Pancreas (tissue), 10 donors: ENCODE measurements at regions not wholly inside any gene's neighbourhood (a gene's known extent, or its start where the extent isn't known, plus 50 kb on each side); places are given as distances from the start of the nearest gene placed in this dataset.

Experiments
- ATAC-seq, 4 donors: fragments of 200-7000 bp; cut with Tn5 transposase; one replicate each; pipeline versions ENCODE4 v1.8.0 to v1.9.1; 2020; ENCODE audit warnings: mild to moderate bottlenecking in 4 of 4, moderate library complexity in 4 of 4
- DNase-seq, 6 donors: peaks; one replicate each; pipeline ENCODE4 v3.0.0-alpha.2; 2020
- FAIRE-seq: peaks from 2 replicates; lab custom pipeline; 2012; peaks lifted over from hg19 to GRCh38; lab: Jason Lieb, UNC
- H3K27ac ChIP-seq, 4 donors: fragments of 200-600 bp; sonication (generic); 1 replicate in 3 of 4; 2 replicates in 1 of 4; pipeline versions ENCODE4 v1.5.0 to v1.8.0; 2020
- H3K27me3 ChIP-seq, 4 donors: fragments of 200-600 bp; one replicate each; pipeline ENCODE4 v1.8.0; 2021
- H3K36me3 ChIP-seq, 3 donors: fragments of 200-600 bp; sonication (generic) in 1 of 3; one replicate each; pipeline versions ENCODE4 v1.5.0 to v1.8.0; 2020 to 2021
- H3K4me1 ChIP-seq, 3 donors: fragments of 200-600 bp; one replicate each; pipeline ENCODE4 v1.8.0; 2021
- H3K4me3 ChIP-seq, 4 donors: fragments of 200-600 bp; sonication (generic) in 2 of 4; one replicate each; pipeline versions ENCODE4 v1.5.0 to v1.8.0; 2020 to 2021
- H3K9me3 ChIP-seq, 4 donors: fragments of 200-600 bp; one replicate each; pipeline ENCODE4 v1.8.0; 2021
- WGBS, 2 donors: extraction: QIAGEN DNeasy Blood & Tissue Kit; methylation state at CpG; one replicate each; pipeline ENCODE4 v1.1.7; 2013; 5-methylcytosine and 5-hydroxymethylcytosine counted together
- intact Hi-C, 3 donors: fragments of 100-400 bp; cut with DNase I; formaldehyde crosslinking; loops; one replicate each; pipeline versions ENCODE4 v1.11.1 to v1.14.2; 2022
- TF ChIP-seq, protein P1 (sequence below), 4 donors: fragments of 200-600 bp; sonication (generic) in 3 of 4; IDR thresholded peaks; one replicate each; pipeline versions ENCODE4 v1.5.0 to v1.8.0; 2021; ENCODE audit warnings: antibody characterized with exemption in 4 of 4
- donor health status: healthy with polysubstance abuse.
- donor health status: DM: no; HTN: no; CAD: no; lungs with moderate emphysema.
- donor health status: DM: no; HTN: no; CAD: no.
- donor health status: control.
- donor health status: control.
- donor health status: Bipolar disorder and iron deficiency.
- donor health status: DM: yes; HTN: yes; CAD: no.
- donor health status: DM: no; HTN: no; CAD: no.
- donor health status: DM: no; HTN: no; CAD: no.
- donor health status: DM: yes; HTN: yes; CAD: no.

DNA sequence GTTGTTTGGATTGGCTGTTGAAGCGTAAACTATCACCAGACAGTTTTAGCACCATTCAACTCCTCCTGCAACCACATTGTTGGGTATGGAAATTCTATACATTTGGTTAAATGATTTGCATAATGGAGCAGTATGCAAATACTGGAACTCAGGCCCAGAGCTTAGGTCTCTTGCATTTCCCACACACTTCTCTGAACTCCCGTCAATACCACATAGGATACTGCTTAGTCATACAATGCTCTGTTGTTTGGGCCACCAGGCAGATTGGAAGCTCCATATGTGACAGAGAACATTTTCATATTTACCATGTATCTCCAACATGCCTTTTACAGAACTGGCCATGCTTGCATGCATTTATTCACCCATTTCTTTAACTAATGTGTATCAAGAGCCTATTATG is 78.0 kb downstream of the IFNG start:
- Histone ChIP-seq H3K36me3 (no peaks in the 10 kb centered on the region), H3K4me1 (no peaks in the 10 kb centered on the region), H3K27ac (no peak overlapping the region), H3K9me3 (no peaks in the 10 kb centered on the region), H3K27me3 (no peaks in the 10 kb centered on the region), H3K4me3 (no peak overlapping the region)
- no peak for DNase-seq
- ATAC-seq, result no peak
- intact Hi-C loops, result no loop called here
- FAIRE-seq, result no peak
- WGBS, 2 donors, result 90 to 93% methylated on average over 2 of the region's 2 CpGs
- TF ChIP-seq, protein P1, sequence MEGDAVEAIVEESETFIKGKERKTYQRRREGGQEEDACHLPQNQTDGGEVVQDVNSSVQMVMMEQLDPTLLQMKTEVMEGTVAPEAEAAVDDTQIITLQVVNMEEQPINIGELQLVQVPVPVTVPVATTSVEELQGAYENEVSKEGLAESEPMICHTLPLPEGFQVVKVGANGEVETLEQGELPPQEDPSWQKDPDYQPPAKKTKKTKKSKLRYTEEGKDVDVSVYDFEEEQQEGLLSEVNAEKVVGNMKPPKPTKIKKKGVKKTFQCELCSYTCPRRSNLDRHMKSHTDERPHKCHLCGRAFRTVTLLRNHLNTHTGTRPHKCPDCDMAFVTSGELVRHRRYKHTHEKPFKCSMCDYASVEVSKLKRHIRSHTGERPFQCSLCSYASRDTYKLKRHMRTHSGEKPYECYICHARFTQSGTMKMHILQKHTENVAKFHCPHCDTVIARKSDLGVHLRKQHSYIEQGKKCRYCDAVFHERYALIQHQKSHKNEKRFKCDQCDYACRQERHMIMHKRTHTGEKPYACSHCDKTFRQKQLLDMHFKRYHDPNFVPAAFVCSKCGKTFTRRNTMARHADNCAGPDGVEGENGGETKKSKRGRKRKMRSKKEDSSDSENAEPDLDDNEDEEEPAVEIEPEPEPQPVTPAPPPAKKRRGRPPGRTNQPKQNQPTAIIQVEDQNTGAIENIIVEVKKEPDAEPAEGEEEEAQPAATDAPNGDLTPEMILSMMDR (IDR thresholded peaks at IDR 0.05), result no peak

DNA sequence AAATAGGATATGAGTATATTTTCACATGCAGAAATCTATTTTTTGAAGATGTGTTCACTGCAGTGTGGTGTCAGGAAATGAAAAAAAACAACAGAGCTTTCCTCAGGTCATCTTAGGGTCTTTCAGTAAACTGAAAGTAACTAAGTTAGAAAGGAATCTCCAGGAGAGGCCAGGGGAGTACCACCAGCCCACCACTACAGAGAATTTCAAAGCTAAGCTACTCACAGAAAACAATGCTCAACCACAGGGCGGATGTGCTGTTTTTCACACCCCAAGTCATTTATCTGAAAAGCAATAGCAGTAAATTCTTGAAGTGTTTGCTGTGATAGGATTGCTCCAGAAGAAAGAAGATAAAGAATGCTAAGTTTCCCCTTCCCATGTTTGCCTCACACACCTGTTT is 79.0 kb downstream of the IFNG start:
- WGBS, 2 donors, result 60 to 77% methylated on average over 1 of the region's 1 CpG
- H3K27me3 ChIP-seq, result no peaks in the 10 kb centered on the region
- H3K4me3 ChIP-seq, result no peak overlapping the region
- no peaks in the 10 kb centered on the region for H3K4me1 ChIP-seq
- no peaks in the 10 kb centered on the region for H3K36me3 ChIP-seq
- H3K27ac ChIP-seq, result no peak overlapping the region
- TF ChIP-seq, protein P1 (IDR thresholded peaks at IDR 0.05), result no peak
- no peak for DNase-seq
- FAIRE-seq, result no peak
- intact Hi-C loops, result no loop called here
- no peaks in the 10 kb centered on the region for H3K9me3 ChIP-seq
- ATAC-seq, result no peak

DNA sequence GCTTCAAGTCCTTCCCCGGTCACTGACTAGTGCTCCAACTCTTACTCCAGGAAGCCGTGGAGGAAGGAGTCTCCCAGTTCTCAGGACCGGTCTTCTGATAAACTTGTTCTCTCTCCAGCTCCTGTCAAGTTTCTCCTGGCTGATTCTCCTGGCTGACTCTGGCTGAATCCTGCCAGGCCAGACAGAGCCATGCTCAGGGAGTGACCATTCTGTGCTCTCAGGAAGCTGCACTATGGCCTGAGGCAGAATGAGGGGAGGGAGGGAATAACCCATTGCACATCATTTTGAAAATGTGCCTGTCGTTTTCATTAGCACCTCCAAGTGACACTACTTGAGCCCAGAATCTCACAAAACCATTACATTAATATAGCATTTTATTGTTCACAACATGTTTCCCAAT is 80.8 kb downstream of the IFNG start:
- intact Hi-C loops, result no loop called here
- TF ChIP-seq, protein P1 (IDR thresholded peaks at IDR 0.05), result no peak
- Histone ChIP-seq H3K4me1 (no peaks in the 10 kb centered on the region), H3K27me3 (no peaks in the 10 kb centered on the region), H3K4me3 (no peak overlapping the region), H3K27ac (no peak overlapping the region), H3K9me3 (no peaks in the 10 kb centered on the region), H3K36me3 (no peaks in the 10 kb centered on the region)
- no peak for ATAC-seq
- WGBS, 2 donors, result 73 to 83% methylated on average over 4 of the region's 4 CpGs
- no peak for FAIRE-seq
- DNase-seq, result no peak

DNA sequence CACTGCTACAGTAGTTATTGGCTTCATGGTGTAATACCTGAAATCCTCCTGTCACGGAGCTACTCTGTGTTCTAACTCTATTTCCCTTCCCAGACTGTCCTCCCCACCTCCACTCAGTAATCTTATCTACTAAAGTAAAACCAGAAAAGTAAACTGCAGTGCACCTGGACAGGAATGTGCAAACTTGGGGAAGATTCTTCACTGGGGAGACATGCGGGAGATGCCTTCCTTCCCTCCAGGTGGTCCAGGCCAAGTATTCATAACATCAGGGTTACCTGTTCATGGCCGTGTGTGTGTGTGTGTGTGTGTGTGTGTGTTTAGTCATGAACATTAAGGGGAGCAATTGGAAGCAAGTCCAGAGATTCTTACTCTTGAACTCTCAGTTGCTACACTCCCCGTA is 84.1 kb downstream of the IFNG start:
- peak in 1 of 4 donors; percentile 72 for ATAC-seq
- no peak for DNase-seq
- no peaks in the 10 kb centered on the region for H3K9me3 ChIP-seq
- no peak for FAIRE-seq
- no peaks in the 10 kb centered on the region for H3K27me3 ChIP-seq
- whole genome bisulfite sequencing, 2 donors, result 39 to 42% methylated on average over 4 of the region's 4 CpGs
- no peaks in the 10 kb centered on the region for H3K4me1 ChIP-seq
- no peak overlapping the region for H3K27ac ChIP-seq
- TF ChIP-seq, protein P1 (IDR thresholded peaks at IDR 0.05), result no peak
- H3K36me3 ChIP-seq, result no peaks in the 10 kb centered on the region
- intact Hi-C loops, result no loop called here
- no peak overlapping the region for H3K4me3 ChIP-seq

DNA sequence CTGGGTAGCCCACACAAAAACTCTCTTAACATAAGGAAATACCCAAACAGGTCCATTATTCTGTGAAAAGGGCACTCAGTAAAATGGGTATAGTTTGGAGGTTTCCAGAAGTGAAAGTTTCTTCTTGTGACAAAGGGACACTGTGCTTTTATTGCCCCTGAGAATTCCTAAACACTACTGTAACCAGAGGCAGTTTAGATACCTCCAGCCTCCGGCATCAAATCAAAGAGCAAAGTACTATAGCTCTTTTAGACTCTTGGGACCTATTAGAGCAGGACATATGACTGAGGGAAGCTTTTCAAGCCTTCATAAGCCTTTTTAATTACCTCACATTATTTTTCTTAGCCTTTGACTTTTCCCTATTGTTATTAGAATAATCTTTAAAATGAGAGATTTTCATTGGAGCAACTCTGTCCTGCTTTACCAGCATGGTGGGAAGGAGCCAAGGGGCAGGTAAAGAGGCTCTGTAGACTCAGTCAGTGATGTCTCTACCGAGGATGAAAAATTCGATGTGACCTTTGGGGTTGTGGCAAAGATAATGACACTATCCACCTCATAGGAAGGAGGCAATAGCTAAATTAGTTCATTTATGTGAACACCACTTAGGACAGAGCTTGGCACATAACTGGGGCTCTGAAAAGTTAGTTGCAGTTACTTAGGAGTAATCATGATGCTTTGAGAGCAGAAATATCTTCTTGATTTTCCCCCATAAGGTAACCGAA is 85.1 kb downstream of the IFNG start:
- Histone ChIP-seq H3K9me3 (no peaks in the 10 kb centered on the region), H3K27me3 (no peaks in the 10 kb centered on the region), H3K27ac (no peak overlapping the region), H3K36me3 (no peaks in the 10 kb centered on the region), H3K4me3 (no peak overlapping the region), H3K4me1 (no peaks in the 10 kb centered on the region)
- 52 to 55% methylated on average over 4 of the region's 4 CpGs for WGBS, 2 donors
- TF ChIP-seq, protein P1 (IDR thresholded peaks at IDR 0.05), result no peak
- FAIRE-seq, result no peak
- DNase-seq, result no peak
- intact Hi-C loops, result no loop called here
- no peak for ATAC-seq
